ENCODE measurements at regions not wholly inside any gene's neighbourhood (a gene's known extent, or its start where the extent isn't known, plus 50 kb on each side); places are given as distances from the start of the nearest gene placed in this dataset.
A peak's percentile ranks its signal among the peaks of the same experiment; 100 is the strongest.
"Not testable (repeated sequence)": the region's sequence is repeated elsewhere in the genome, so short reads cannot be mapped to it uniquely, and the experiment has no call there.

GRCh38 chr7:104956753-104957450, 57.1 kb upstream of the KMT2E start:
- ATAC-seq (no peak), DNase-seq (ENCODE audit: low spot score) (no peak)
- intact Hi-C loops (cut with DNase I): no loop called here

- no peak for ATAC-seq
- no peak for DNase-seq (ENCODE audit: low spot score)
- intact Hi-C loops (cut with DNase I): no loop called here
Observed at GRCh38 chr7:104958371-104958865, 55.6 kb upstream of the KMT2E start.

DNA sequence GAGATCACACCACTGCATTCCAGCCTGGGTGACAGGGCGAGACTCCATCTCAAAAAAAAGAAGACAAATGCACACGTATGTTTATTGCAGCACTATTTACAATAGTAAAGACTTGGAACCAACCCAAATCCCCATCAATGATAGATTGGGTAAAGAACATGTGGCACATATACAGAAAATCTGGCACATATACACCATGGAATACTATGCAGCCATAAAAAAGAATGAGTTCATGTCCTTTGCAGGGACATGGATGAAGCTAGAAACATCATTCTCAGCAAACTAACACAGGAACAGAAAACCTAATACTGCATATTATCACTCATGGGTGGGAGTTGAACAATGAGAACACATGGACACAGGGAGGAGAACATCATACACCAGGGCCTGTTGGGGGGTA, 54.5 kb upstream of the KMT2E start:
- intact Hi-C loops (cut with DNase I); DNase-seq (ENCODE audit: low spot score); ATAC-seq: not testable (repeated sequence)

GRCh38 chr7:104960741-104961448, 53.1 kb upstream of the KMT2E start:
- ATAC-seq (peak; percentile 89), DNase-seq (ENCODE audit: low spot score) (no peak)
- intact Hi-C loops (cut with DNase I): no loop called here

- ATAC-seq (no peak), DNase-seq (ENCODE audit: low spot score) (no peak)
- intact Hi-C loops (cut with DNase I): no loop called here
Observed at GRCh38 chr7:104961821-104962220, 52.2 kb upstream of the KMT2E start.

DNA sequence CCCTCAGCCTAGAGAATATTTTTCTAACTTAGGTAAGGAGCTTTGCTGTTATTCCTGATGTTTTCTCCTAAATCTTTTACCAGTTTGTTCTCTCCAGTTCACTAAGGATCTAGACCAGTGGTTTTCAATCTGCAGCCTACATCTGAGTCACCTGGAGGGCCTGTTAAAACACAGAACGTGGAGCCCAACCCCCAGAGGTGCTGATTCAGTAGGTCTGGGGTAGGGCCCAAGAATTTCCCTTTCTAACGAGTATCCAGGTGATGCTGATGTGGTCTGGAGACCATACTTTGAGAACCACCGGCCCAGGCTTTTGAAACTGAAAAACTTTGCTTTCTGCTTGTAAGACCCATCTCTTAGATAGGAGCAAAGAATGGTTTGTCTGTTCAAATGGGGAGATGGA, 51.2 kb upstream of the KMT2E start:
- ATAC-seq: no peak
- intact Hi-C loops (cut with DNase I): no loop called here
- DNase-seq (ENCODE audit: low spot score): no peak

DNA sequence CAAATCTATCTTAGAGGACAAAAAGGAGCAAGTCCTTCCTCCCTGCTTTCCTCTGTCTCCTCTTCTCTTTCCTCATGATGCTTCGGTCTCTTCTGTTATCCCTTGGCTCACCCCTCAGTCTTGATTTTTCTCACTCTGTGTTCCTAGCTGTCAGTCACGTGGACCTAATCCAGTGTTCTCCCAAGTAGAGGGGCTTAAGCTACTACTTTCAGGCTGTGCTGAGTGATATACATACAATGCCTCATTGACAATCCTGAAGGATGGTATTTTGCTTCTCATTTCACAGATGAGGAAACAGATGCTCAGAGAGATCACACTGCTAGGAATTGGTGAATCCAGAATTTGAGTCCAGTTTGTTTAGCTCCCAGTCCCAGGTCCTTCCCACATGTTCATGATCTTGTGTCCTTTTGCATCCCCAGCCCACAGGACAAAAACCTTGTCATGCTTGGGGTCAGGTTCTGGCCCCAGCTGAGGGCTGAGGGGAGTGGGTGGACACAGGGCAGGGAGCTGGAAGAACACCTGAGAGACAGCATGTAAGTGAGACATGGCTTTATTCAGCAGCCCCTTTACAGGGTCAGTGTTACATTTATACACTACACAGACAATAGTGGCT, 50.5 kb upstream of the KMT2E start:
- DNase-seq (ENCODE audit: low spot score): no peak
- intact Hi-C loops (cut with DNase I): no loop called here
- peak; percentile 30 for ATAC-seq

- ATAC-seq (no peak), DNase-seq (ENCODE audit: low spot score) (no peak)
- intact Hi-C loops (cut with DNase I): no loop called here
Observed at GRCh38 chr7:104963991-104964385, 50.0 kb upstream of the KMT2E start.
